Keratinocyte (primary cell): ENCODE measurements at regions not wholly inside any gene's neighbourhood (a gene's known extent, or its start where the extent isn't known, plus 50 kb on each side); places are given as distances from the start of the nearest gene placed in this dataset.

Experiments
- DNase-seq: peaks from one replicate; pipeline ENCODE4 v3.0.0-alpha.2; 2011; ENCODE audit warnings: low read depth, missing footprints, low spot score
- FAIRE-seq: peaks from 2 replicates; lab custom pipeline; 2011; peaks lifted over from hg19 to GRCh38; lab: Jason Lieb, UNC
- H2AFZ ChIP-seq: 2 replicates; pipeline ENCODE4 v1.6.0; 2012; ENCODE audit warnings: low read length, control low read depth, inconsistent platforms; ENCODE audit not compliant: control insufficient read depth
- H3K27ac ChIP-seq: 2 replicates; pipeline ENCODE4 v1.5.1; 2011; ENCODE audit warnings: low read length; ENCODE audit not compliant: control insufficient read depth, insufficient read depth
- H3K27me3 ChIP-seq: 3 replicates; pipeline ENCODE4 v1.6.0; 2011; ENCODE audit warnings: low read length; ENCODE audit not compliant: control insufficient read depth, insufficient read depth; ENCODE audit errors: extremely low read depth
- H3K36me3 ChIP-seq, 2 experiments: 2 replicates in 1 of 2; 3 replicates in 1 of 2; pipeline ENCODE4 v1.5.1; 2011; ENCODE audit warnings: low read length in 2 of 2, mild to moderate bottlenecking in 1 of 2; ENCODE audit not compliant: control insufficient read depth in 2 of 2, insufficient read depth in 2 of 2; ENCODE audit errors: extremely low read depth in 1 of 2
- H3K4me1 ChIP-seq: 3 replicates; pipeline ENCODE4 v1.5.1; 2011; ENCODE audit warnings: low read length; ENCODE audit not compliant: control insufficient read depth, insufficient read depth; ENCODE audit errors: extremely low read depth
- H3K4me2 ChIP-seq: 3 replicates; pipeline ENCODE4 v1.6.0; 2011; ENCODE audit warnings: low read depth, low read length; ENCODE audit not compliant: control insufficient read depth, insufficient read depth; ENCODE audit errors: extremely low read depth
- H3K4me3 ChIP-seq, 3 experiments: fragments of 200-600 bp in 1 of 3; sonication (generic) in 1 of 3; 2 replicates in 2 of 3; 3 replicates in 1 of 3; pipeline ENCODE4 v1.5.1; 2011 to 2016; ENCODE audit warnings: low read length in 3 of 3, mild to moderate bottlenecking in 3 of 3, control low read depth in 2 of 3, inconsistent platforms in 1 of 3, low read depth in 1 of 3, mixed read lengths in 1 of 3, mixed run types in 1 of 3, moderate library complexity in 1 of 3; ENCODE audit not compliant: control insufficient read depth in 2 of 3, insufficient read depth in 2 of 3; ENCODE audit errors: extremely low read depth in 1 of 3
- H3K79me2 ChIP-seq: 2 replicates; pipeline ENCODE4 v1.6.0; 2012; ENCODE audit warnings: low read length; ENCODE audit not compliant: control insufficient read depth, insufficient read depth
- H3K9ac ChIP-seq: 3 replicates; pipeline ENCODE4 v1.6.0; 2011; ENCODE audit warnings: low read length; ENCODE audit not compliant: control insufficient read depth, insufficient read depth; ENCODE audit errors: extremely low read depth
- H3K9me1 ChIP-seq: 3 replicates; pipeline ENCODE4 v1.6.0; 2011; ENCODE audit warnings: low read length; ENCODE audit not compliant: control insufficient read depth, insufficient read depth; ENCODE audit errors: extremely low read depth
- H3K9me3 ChIP-seq: 2 replicates; pipeline ENCODE4 v1.5.1; 2012; ENCODE audit warnings: low read depth, low read length; ENCODE audit not compliant: control insufficient read depth
- H4K20me1 ChIP-seq: 3 replicates; pipeline ENCODE4 v1.6.0; 2011; ENCODE audit warnings: low read length; ENCODE audit not compliant: control insufficient read depth, insufficient read depth; ENCODE audit errors: extremely low read depth
- CTCF ChIP-seq, 3 experiments: IDR thresholded peaks in 1 of 3; conservative IDR thresholded peaks in 1 of 3; optimal IDR thresholded peaks in 1 of 3; 2 replicates in 2 of 3; 3 replicates in 1 of 3; pipeline versions ENCODE3 to v1.5.1; 2011; ENCODE audit warnings: low read length in 3 of 3, mild to moderate bottlenecking in 3 of 3, moderate library complexity in 2 of 3, control low read depth in 1 of 3, inconsistent platforms in 1 of 3; ENCODE audit not compliant: insufficient read depth in 2 of 3; ENCODE audit errors: extremely low read depth in 1 of 3
- EZH2 ChIP-seq: IDR thresholded peaks from one replicate; pipeline ENCODE4 v1.6.1; 2012; ENCODE audit warnings: inconsistent platforms, mild to moderate bottlenecking, low read length, moderate library complexity
- dilution Hi-C: fragments of 300-500 bp; cut with MboI; formaldehyde crosslinking; loops from one replicate; pipeline ENCODE4 v1.7.0; 2020; ENCODE audit warnings: low sequenced_read_pairs; ENCODE audit not compliant: extremely low pct_ligation_motif_present

- TF ChIP-seq CTCF (optimal IDR thresholded peaks at IDR 0.05 in 1 of 3, IDR thresholded peaks at IDR 0.05 in 1 of 3, conservative IDR thresholded peaks at IDR 0.05 in 1 of 3; ENCODE audit: extremely low read depth in 1 of 3, insufficient read depth in 2 of 3, low read length in 3 of 3) (no peak), EZH2 (no peak)
- FAIRE-seq (no peak), DNase-seq (no peak)
- Histone ChIP-seq H4K20me1 (no peaks in the 10 kb centered on the region), H3K36me3 (no peaks in the 10 kb centered on the region), H3K9ac (no peak overlapping the region), H2AFZ (no peak overlapping the region), H3K9me3 (no peaks in the 10 kb centered on the region), H3K27ac (no peak overlapping the region), H3K9me1 (no peaks in the 10 kb centered on the region), H3K4me2 (no peak overlapping the region), H3K79me2 (no peaks in the 10 kb centered on the region), H3K27me3 (no peaks in the 10 kb centered on the region), H3K4me3 (no peak overlapping the region), H3K4me1 (no peaks in the 10 kb centered on the region)
- dilution Hi-C loops = no loop called here
These were observed 55.8 kb upstream of the POMP start for GRCh38 chr13:28603043-28603664.

- dilution Hi-C loops = no loop called here
- Histone ChIP-seq H3K36me3 (no peaks in the 10 kb centered on the region), H3K79me2 (no peaks in the 10 kb centered on the region), H2AFZ (no peak overlapping the region), H3K9me3 (no peaks in the 10 kb centered on the region), H3K4me2 (no peak overlapping the region), H3K27me3 (no peaks in the 10 kb centered on the region), H3K27ac (no peak overlapping the region), H3K4me3 (no peak overlapping the region), H3K9me1 (no peaks in the 10 kb centered on the region), H3K4me1 (no peaks in the 10 kb centered on the region), H4K20me1 (no peaks in the 10 kb centered on the region), H3K9ac (no peak overlapping the region)
- TF ChIP-seq EZH2 (no peak), CTCF (optimal IDR thresholded peaks at IDR 0.05 in 1 of 3, IDR thresholded peaks at IDR 0.05 in 1 of 3, conservative IDR thresholded peaks at IDR 0.05 in 1 of 3; ENCODE audit: extremely low read depth in 1 of 3, insufficient read depth in 2 of 3, low read length in 3 of 3) (no peak)
- FAIRE-seq = no peak
- no peak for DNase-seq
These were observed 56.4 kb upstream of the POMP start for GRCh38 chr13:28602580-28602979.
